HG03457 (cell line): ENCODE measurements at regions not wholly inside any gene's neighbourhood (a gene's known extent, or its start where the extent isn't known, plus 50 kb on each side); places are given as distances from the start of the nearest gene placed in this dataset.

Source experiments
- ATAC-seq: cut with Tn5 transposase; IDR thresholded peaks from one replicate; pipeline ENCODE4 v1.9.1; 2021; ENCODE audit warnings: moderate number of reproducible peaks; ENCODE audit not compliant: unreplicated experiment

DNA sequence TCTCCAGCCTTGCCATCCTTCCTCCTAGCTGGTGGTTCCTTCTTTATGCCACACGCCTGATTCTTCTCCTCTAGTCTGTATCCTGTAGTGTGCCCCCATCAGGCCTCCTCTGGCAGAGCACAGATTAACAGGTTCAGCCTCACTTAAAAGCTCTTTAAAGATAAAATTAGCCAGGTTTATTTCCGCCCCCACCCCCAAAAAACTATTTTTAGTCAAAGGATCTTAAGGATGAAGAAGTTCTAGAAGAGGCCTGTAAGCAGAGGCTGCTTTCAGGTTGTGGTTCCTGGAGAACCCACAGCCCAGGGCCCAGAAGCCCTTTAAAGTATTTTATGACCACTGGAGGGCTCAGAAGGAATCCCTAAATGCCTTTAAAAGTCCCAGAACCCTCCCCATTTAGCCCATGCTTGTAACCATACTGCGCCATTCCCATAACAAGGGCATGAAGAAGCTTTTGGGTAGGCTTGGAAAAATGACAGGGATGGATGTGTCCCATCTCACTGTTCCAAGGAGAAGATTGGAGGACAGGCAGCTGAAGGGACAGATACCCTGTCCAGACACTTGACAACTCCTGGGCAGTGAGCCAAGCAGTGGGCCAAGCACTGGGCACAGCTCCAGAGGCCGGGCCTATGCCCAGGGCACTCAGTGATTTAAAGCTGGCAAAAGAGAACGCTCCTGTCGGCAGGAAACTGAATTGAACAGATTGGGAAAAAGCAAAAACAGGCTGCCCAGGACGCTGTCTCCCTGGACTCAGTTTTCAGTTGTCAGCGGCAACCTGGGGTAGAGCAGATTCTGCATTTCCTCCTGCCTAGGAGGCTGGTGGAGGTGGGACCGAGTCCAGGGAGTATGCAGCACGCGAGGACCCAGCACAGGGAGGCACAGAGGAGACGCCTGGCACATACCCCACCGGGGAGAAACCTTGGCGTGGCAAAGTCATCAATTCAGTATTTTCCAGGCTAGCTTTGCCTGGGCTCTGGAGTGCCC lies 106.3 kb upstream of the SSBP2 start:
- no peak for ATAC-seq

DNA sequence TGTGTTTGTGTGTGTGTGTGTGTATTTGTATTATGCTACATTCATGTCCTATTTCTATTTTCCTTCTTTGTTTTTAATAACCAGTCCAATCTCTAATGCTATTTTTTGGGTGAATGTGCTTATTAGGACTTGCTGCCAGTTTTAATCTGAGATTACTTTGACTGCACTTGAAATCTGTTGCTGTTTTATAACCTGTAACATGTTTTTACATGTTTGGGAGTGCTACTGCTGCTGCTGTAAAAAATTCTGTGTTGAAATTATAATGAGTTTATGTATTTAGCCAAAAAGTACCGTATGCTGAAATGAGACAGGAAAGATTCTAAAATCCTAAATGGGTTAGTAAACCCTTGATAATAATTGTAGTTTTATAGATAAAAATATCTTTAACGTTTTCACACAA lies 104.7 kb upstream of the SSBP2 start:
- no peak for ATAC-seq

DNA sequence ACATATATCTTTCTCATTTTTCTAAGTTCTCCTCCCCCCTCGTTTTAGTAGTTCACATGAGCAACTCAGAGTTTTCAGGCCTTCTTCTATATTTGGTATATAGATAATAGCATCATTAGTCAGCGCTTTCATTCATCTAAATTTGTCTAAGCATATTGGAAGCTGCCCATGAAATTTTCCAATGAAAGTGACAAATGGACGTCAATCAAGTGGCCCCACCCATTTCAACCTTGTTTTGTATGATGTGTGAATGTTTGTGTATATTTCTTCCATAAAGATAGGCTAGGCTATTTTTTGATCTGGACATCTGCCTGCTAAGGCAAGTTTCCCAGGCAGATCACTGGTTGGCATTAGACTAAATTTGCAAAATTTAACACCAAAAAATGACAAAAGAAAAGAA lies 104.0 kb upstream of the SSBP2 start:
- ATAC-seq = no peak

DNA sequence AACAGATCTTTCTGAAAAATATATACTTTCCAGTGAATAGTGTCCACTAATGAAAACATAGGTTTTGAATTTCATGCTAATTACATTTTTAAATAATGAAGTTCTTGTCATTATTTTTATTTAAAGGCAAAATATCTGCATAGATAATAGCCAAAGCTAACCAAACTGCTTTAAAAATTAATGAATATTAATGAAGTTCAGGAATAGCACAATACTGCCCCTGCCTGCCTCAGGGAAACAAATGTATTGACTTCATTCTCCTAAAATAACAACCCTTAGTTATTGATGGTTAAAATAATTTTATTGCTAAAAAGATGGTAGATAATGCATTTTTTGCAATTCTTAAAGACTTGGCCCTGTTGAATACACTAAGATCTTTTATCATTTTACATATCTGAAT lies 103.6 kb upstream of the SSBP2 start:
- ATAC-seq = no peak

DNA sequence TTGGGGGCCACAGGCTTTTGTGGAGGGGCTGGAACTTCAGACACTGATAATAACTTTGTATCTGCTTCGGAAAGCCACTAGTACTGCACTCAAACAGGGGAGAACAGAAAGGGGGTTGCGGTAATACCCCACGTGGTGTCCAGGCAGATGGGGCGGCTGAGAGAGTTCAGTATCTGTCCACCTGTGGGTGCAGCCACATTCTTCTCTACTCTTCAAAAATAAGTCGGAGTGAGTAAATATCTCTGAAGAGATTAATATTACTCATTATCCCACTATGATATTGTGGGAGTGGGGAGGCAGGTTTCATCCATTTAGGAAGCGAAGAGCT lies 102.1 kb upstream of the SSBP2 start:
- no peak for ATAC-seq

DNA sequence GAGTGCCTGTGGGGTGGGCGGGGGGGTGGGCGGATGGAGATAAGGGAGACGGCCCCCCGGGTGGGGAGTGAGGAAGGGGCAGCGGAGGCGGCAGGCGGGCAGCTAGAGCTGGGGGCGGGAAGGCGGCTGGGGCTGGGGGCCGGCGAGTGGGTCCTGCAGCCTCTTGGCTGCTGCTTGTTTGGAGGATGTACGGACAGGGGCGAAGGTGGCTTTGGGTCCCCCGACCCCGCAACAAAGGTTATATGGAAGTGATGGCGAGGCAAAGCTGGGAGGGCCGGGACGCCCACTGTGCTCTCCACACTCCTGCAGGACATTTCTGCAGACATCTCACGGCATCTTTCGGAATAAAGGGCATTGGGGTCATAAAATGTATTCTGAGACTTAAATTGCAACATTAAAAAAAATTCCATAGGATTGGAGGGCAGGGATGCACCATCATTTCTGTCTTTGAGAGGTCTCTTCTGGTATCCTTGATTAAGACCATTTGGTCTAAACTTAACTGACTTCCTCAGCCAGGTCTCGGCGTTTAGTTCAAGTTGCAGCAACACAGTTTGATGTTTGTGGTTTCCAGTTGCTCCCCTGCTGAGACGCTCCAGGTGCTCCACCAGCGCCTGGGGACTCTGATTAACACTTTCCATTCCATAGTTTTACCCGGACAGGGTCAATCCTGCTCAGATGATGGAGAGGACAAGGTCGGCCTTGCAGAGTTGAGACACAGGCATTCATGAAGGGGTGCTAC lies 101.6 kb upstream of the SSBP2 start:
- no peak for ATAC-seq

DNA sequence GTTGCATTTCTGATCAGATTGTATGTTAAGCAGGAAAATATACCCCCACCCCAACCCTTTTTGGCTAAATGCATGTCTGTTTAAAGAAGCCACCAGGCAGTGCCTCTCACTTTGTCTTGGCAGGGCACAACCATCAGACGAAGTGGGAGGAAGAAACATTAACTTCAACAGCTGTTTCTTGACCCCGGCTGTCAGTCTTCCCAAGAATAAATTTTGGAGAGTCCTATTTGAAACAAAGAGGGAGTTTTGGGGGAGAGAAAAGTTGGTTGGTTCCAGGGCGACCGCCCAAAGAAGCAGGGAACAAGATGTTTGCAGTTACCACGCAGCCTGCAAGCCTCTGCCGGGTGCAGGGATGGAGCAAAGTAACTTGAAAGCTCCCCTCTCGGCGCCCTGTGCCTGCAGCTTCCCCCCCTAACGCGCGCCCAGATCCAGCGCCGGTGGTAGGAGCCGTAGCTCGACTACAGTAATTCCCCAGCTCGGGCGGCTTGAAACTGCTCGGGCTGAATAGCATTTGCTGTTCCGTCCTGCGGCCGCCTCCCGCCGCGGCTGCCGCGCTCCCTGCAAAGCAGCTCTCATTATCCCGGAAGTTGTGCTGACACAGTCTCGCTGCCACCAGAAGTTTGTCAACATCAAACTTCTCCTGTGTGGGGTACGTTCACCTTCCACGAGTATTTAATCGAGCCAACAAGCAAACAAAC lies 100.7 kb upstream of the SSBP2 start:
- peak; percentile 63 for ATAC-seq

DNA sequence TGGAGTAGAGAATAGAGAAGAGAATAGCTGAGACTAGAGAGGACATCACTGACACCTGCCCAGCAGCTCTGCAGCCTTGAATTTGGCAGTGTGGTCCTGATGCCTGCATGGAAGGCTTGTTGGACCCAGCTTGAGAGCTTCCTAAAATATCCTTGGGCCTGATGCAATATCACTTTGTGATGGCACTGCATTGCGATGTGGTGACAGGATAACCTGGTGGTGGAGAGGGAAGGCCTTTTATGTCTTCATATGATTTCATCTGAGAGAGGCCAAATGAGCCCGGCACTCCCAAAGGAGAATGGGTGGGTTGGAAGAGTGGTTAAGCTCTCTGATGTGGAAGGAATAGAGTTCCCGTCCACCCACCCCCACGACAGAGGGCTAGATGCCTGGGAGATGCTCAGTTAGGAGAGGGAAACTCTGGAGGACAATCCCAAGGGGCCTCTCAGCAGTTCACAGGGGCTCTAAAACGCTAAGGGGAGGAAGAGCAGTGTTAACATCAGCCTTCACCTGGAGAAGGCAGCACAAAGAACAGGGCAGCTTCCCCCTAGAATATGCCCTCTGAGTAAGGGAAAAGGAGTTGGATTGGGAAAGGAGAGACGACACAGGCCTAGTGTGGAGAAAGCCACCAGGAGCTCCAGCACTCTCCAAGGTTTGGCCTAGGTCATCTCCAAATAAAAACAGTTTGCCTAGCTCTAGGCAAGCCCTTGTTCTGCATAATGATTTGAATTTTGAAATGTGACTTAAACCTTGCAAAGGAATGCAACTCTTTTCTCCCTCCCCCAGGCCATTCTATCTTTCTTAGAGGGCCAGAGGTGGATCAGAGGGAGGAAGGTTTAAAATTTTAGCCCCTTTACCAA lies 99.8 kb upstream of the SSBP2 start:
- no peak for ATAC-seq

DNA sequence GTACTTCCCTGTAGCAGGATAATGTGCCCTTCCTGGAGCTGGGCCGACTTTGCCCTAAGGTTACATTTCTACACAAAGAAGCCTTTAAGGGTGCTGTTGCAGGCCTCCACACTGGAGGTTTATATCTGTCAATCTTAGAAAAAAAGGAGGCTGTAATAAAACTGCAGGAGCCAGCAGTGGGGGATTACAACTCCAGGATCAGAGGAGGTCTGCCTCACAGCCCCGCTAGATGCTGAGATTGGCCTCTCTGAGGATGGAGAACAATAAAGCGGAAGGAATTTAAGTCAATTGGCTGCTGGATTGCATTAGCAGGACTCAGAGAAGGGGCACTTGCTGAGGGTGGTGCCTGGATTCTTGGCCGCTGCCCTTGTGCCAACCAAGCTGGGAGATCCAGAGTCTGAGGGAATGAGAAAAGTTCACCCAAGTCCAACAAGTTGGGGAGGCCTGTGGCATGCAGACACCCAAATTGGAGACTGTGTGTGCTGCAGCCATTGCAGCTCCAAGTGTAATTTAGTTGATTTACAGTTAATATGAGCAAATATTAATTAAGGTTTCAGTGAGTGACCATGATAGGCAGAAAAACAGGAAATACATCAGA lies 99.0 kb upstream of the SSBP2 start:
- ATAC-seq = no peak

DNA sequence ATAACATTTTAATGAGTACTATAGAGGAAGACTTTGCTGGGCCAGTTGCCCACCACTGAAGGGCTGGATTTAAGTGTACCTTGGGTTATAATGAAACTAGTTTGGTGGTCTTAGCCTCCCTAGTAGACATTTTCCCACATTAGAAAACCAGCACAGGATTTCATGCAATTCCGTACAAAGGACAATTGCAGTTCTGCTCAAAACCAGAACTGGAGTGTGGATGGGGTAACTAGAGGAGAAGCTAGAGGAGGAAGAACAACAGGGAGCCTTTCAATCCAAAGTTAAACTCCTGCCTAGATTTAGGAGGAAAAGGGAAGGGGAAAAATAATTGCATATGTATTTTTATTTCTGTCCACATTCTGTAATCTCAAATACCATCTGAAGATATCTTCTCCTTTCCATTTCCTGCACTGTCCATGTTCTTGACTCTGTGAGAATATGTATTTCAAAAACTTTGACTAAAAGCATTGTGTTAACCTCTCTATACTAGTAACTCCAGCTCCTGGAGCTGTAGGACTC lies 97.5 kb upstream of the SSBP2 start:
- ATAC-seq = no peak

DNA sequence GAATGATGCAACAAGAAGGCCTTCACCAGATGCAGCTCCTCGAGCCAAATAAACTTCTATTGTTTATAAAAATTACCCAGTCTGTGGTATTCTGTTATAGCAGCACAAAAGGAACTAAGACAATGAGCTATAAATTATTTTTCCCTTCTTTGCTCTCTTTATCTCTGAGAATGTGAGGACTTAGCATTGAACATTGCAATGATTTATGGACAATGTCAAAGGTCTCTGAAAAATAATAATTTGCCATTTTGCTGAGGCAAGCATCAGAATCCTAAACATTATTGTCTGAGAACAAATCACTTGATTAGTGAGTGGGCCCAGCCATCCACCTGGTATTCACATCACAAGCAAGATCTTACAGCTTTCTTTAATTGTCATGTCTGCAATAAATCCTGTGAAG lies 95.4 kb upstream of the SSBP2 start:
- ATAC-seq = no peak

DNA sequence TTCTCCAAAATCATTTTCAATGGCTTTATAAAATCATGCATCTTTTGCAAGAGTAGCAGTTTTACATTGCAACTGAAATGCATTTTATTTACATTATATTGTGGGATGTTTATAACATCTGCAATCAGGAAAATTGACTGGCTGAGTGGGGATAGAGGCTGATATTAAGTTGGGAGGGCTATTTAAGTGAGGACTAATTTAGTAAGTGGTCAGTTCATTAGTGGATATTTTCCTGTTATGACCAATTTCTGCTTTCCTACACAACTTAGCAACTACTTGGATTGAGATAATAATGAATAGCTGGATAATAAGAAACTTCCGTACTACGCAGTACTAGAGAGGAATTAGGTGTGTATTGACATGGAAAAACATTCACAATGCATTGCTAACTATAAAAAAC lies 92.9 kb upstream of the SSBP2 start:
- ATAC-seq = no peak

DNA sequence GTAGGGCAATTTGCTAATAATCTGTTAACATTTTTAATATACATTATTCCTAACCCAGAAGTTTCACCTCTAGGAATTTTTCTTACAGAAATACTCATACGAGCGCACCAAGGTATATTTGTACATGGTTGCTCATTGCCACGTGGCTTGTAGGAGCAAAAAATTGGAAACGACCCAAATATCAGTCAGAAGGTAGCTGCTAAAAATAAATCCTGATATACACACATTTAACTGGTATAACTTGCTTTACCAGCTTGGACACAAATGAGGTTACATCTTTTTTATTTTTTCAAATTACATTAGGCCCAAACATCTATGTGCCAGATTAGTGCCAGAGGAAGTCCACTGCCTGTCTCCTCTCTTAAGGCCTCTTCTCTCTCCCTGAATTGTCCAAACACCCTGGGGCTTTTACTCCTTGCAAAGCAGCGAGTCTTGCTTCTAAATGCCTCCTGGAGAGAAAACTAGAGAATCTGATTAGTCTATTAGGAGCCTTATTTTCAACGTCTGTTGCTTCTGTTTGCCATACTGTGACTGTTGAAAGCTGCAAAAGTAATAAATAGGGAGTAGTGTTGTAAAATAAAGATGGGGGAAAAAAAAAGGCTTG lies 92.0 kb upstream of the SSBP2 start:
- no peak for ATAC-seq

DNA sequence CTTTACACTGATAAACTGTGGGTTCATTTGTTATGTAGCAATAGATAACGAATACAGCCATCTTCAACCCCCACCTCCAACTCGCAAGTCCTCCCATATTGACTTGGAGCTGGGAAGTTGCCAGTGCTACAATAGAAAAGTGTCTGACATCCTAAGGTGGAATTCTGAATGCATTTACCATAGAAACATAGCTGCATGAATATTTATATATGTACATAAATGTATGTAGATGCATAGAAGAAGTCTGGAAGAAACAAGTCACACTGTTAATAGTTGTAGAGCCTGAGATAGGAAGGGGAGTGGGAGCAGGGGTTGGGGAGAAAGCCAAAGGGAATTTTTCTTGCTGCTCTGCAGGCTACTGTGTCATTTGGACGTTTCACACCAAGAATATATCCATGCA lies 88.1 kb upstream of the SSBP2 start:
- no peak for ATAC-seq

DNA sequence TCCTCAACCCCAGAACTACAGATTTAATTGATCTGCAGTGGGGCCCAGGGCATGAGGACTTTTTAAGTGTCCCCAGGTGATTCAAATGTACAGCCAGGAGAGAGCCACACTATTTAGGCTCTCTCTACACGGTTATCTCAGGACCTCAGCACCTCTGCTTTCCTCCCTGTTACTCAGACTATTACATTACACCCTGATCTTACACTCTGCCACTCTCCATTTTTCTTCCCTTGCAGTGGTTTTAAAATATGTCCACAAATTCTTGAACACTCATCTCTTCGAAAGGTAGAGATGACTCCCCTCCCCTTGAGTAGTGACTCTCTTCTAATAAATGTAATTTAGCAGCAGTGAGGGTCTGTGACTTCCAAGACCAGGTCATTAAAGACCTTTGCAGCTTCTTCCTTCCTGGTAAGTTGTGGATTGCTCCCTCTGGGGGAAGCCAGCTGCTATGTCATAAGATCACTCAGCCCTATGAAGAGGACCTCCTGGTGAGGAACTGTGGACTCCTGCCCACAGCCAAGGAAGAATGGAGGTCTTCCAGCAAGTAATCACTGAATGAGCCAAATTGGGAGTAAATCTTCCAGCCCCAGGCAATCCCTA lies 87.5 kb upstream of the SSBP2 start:
- no peak for ATAC-seq

DNA sequence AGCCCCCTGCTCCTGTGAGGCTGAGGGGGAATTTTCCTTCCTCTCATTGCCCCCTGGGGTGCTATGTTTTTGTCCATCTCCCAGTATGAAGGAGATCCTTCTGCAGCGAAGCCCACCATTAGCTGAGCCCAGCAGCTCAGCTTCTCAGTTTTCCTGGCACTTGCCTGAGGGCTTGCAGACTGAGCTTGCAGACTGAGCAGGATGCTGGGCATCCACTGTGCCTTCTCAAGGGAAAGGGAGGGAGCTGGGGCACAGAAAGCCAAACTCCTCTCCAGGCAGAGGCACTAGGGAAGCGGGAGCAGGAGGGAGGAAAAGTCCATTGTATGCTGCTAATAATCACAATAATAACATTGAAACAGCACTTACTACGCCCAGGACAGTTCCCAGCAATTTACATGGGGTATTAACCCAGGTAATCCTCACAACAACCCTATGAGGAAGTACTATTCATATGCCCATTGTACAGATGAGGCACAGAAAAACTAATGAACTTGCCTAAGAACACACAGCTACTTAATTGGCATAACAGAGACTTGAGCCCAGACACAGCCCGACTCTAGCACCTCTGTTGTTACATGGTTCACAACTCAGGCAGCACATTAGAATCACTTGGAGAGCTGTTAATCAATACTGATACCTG lies 86.9 kb upstream of the SSBP2 start:
- ATAC-seq = no peak

DNA sequence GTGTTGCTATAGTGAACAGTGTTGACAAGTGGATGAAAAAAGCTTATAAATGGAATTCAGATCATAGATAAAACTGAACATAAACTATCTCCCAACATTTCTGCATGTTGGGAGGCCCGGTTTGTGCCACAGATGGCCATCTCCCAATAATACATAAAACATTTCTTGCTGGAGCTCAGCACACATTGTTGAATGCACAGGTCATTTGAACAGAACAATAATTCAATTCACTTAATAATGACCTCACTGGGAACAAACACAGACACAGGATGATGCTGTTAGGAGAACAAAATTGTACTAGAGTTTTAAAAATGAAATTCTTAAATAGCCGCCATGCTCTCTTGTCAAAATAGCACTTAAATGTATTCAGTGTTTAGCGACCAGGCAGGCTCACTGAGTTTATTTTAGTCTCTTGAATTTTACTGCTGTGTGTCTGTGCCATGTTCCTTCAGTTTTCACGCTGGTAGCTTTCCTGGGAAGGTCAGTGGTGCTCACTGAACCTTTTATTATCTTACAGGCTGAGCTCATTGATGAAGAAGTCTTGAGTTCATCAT lies 85.0 kb upstream of the SSBP2 start:
- no peak for ATAC-seq

DNA sequence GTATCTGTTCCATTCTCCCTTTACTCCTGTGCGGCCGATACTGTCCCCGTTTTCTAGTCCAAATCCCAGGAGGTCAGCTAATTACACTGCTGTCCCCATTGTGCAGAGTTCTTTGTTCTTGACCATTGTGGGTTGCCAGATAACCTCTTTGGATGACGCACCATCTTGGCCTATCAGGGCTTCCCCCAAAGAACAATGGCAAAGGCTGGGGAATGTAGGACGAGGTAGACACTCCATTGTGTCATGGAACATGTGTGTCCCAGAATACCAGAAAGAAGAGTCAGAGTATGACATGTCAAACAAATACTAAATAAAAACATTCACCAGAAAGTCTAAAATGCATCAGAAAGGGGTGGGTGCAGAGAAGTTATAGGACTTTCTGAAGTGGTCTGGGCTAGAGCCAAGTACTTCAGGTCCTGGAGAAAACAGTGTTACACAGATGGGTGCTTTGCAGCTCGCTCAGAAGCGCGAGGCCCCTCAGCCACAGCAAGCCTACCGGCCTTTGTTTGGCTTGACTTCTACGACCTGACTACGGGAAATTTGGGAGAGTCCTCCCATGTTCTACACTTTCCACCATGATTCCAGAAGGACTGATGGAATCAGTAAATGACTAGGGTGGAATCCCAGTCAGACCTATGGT lies 83.2 kb upstream of the SSBP2 start:
- ATAC-seq = no peak
